ENCODE measurements at regions not wholly inside any gene's neighbourhood (a gene's known extent, or its start where the extent isn't known, plus 50 kb on each side); places are given as distances from the start of the nearest gene placed in this dataset.

- Histone ChIP-seq H3K4me3 (ENCODE audit: insufficient read depth, low read depth, low read length) (no peak overlapping the region), H3K4me1 (ENCODE audit: control insufficient read depth, insufficient read depth, low read length) (no peaks in the 10 kb centered on the region), H3K27me3 (ENCODE audit: control insufficient read depth, insufficient read depth, low read length, poor library complexity, severe bottlenecking) (no peaks in the 10 kb centered on the region), H3K27ac (ENCODE audit: insufficient read depth, low read depth, low read length, poor library complexity, severe bottlenecking) (no peak overlapping the region), H3K9me3 (ENCODE audit: control insufficient read depth, low read length) (no peaks in the 10 kb centered on the region), H3K36me3 (ENCODE audit: control insufficient read depth, insufficient read depth, low read length) (no peaks in the 10 kb centered on the region)
- WGBS, 2 experiments, result 95 to 99% methylated on average over 2 to 3 of the region's 4 CpGs
Measured at GRCh38 chr9:109974918-109975276, 194.9 kb downstream of the PALM2AKAP2 start.

GRCh38 chr9:109975574-109976295 lies 195.7 kb downstream of the PALM2AKAP2 start:
- Histone ChIP-seq H3K27ac (ENCODE audit: insufficient read depth, low read depth, low read length, poor library complexity, severe bottlenecking) (no peak overlapping the region), H3K4me1 (ENCODE audit: control insufficient read depth, insufficient read depth, low read length) (no peaks in the 10 kb centered on the region), H3K27me3 (ENCODE audit: control insufficient read depth, insufficient read depth, low read length, poor library complexity, severe bottlenecking) (no peaks in the 10 kb centered on the region), H3K4me3 (ENCODE audit: insufficient read depth, low read depth, low read length) (no peak overlapping the region), H3K9me3 (ENCODE audit: control insufficient read depth, low read length) (no peaks in the 10 kb centered on the region), H3K36me3 (ENCODE audit: control insufficient read depth, insufficient read depth, low read length) (no peaks in the 10 kb centered on the region)
- 94% methylated on average over 5 of the region's 5 CpGs for WGBS, 2 experiments

GRCh38 chr9:109976303-109976702 lies 196.3 kb downstream of the PALM2AKAP2 start:
- Histone ChIP-seq H3K36me3 (ENCODE audit: control insufficient read depth, insufficient read depth, low read length) (no peaks in the 10 kb centered on the region), H3K4me3 (ENCODE audit: insufficient read depth, low read depth, low read length) (no peak overlapping the region), H3K4me1 (ENCODE audit: control insufficient read depth, insufficient read depth, low read length) (no peaks in the 10 kb centered on the region), H3K27ac (ENCODE audit: insufficient read depth, low read depth, low read length, poor library complexity, severe bottlenecking) (no peak overlapping the region), H3K9me3 (ENCODE audit: control insufficient read depth, low read length) (no peaks in the 10 kb centered on the region), H3K27me3 (ENCODE audit: control insufficient read depth, insufficient read depth, low read length, poor library complexity, severe bottlenecking) (no peaks in the 10 kb centered on the region)

- Histone ChIP-seq H3K27ac (ENCODE audit: insufficient read depth, low read depth, low read length, poor library complexity, severe bottlenecking) (no peak overlapping the region), H3K4me3 (ENCODE audit: insufficient read depth, low read depth, low read length) (no peak overlapping the region), H3K36me3 (ENCODE audit: control insufficient read depth, insufficient read depth, low read length) (no peaks in the 10 kb centered on the region), H3K4me1 (ENCODE audit: control insufficient read depth, insufficient read depth, low read length) (no peaks in the 10 kb centered on the region), H3K9me3 (ENCODE audit: control insufficient read depth, low read length) (no peaks in the 10 kb centered on the region), H3K27me3 (ENCODE audit: control insufficient read depth, insufficient read depth, low read length, poor library complexity, severe bottlenecking) (no peaks in the 10 kb centered on the region)
- WGBS, 2 experiments, result 92 to 97% methylated on average over 2 of the region's 2 CpGs
Measured at GRCh38 chr9:109977521-109977920, 197.5 kb downstream of the PALM2AKAP2 start.

GRCh38 chr9:109981091-109981490 lies 201.1 kb downstream of the PALM2AKAP2 start:
- H3K27ac ChIP-seq (ENCODE audit: insufficient read depth, low read depth, low read length, poor library complexity, severe bottlenecking), result no peak overlapping the region
- H3K9me3 ChIP-seq (ENCODE audit: control insufficient read depth, low read length), result no peaks in the 10 kb centered on the region
- no peak overlapping the region for H3K4me3 ChIP-seq (ENCODE audit: insufficient read depth, low read depth, low read length)
- H3K27me3 ChIP-seq (ENCODE audit: control insufficient read depth, insufficient read depth, low read length, poor library complexity, severe bottlenecking), result no peaks in the 10 kb centered on the region
- no peaks in the 10 kb centered on the region for H3K4me1 ChIP-seq (ENCODE audit: control insufficient read depth, insufficient read depth, low read length)
- 38 to 48% methylated on average over 1 of the region's 1 CpG for WGBS, 2 experiments
- H3K36me3 ChIP-seq (ENCODE audit: control insufficient read depth, insufficient read depth, low read length), result no peaks in the 10 kb centered on the region

GRCh38 chr9:109986521-109986991 lies 206.6 kb downstream of the PALM2AKAP2 start:
- WGBS, 2 experiments, result 92 to 100% methylated on average over 1 of the region's 1 CpG
- no peaks in the 10 kb centered on the region for H3K36me3 ChIP-seq (ENCODE audit: control insufficient read depth, insufficient read depth, low read length)

GRCh38 chr9:109989296-109989695 lies 209.3 kb downstream of the PALM2AKAP2 start:
- 93 to 96% methylated on average over 3 of the region's 3 CpGs for WGBS, 2 experiments
- no peak overlapping the region for H3K4me3 ChIP-seq (ENCODE audit: insufficient read depth, low read depth, low read length)
- no peak overlapping the region for H3K27ac ChIP-seq (ENCODE audit: insufficient read depth, low read depth, low read length, poor library complexity, severe bottlenecking)
- H3K4me1 ChIP-seq (ENCODE audit: control insufficient read depth, insufficient read depth, low read length), result no peaks in the 10 kb centered on the region
- no peaks in the 10 kb centered on the region for H3K36me3 ChIP-seq (ENCODE audit: control insufficient read depth, insufficient read depth, low read length)
- H3K9me3 ChIP-seq (ENCODE audit: control insufficient read depth, low read length), result no peaks in the 10 kb centered on the region
- H3K27me3 ChIP-seq (ENCODE audit: control insufficient read depth, insufficient read depth, low read length, poor library complexity, severe bottlenecking), result no peaks in the 10 kb centered on the region

More at GRCh38 chr9:109986521-109986991, 206.6 kb downstream of the PALM2AKAP2 start:
- Histone ChIP-seq H3K9me3 (ENCODE audit: control insufficient read depth, low read length) (no peaks in the 10 kb centered on the region), H3K27ac (ENCODE audit: insufficient read depth, low read depth, low read length, poor library complexity, severe bottlenecking) (no peak overlapping the region), H3K4me1 (ENCODE audit: control insufficient read depth, insufficient read depth, low read length) (no peaks in the 10 kb centered on the region), H3K4me3 (ENCODE audit: insufficient read depth, low read depth, low read length) (no peak overlapping the region), H3K27me3 (ENCODE audit: control insufficient read depth, insufficient read depth, low read length, poor library complexity, severe bottlenecking) (no peaks in the 10 kb centered on the region)

- H3K4me1 ChIP-seq (ENCODE audit: control insufficient read depth, insufficient read depth, low read length), result no peaks in the 10 kb centered on the region
- H3K27me3 ChIP-seq (ENCODE audit: control insufficient read depth, insufficient read depth, low read length, poor library complexity, severe bottlenecking), result no peaks in the 10 kb centered on the region
- no peaks in the 10 kb centered on the region for H3K9me3 ChIP-seq (ENCODE audit: control insufficient read depth, low read length)
- H3K4me3 ChIP-seq (ENCODE audit: insufficient read depth, low read depth, low read length), result no peak overlapping the region
- no peaks in the 10 kb centered on the region for H3K36me3 ChIP-seq (ENCODE audit: control insufficient read depth, insufficient read depth, low read length)
- H3K27ac ChIP-seq (ENCODE audit: insufficient read depth, low read depth, low read length, poor library complexity, severe bottlenecking), result no peak overlapping the region
- WGBS, 2 experiments, result 94 to 98% methylated on average over 4 of the region's 4 CpGs
Measured at GRCh38 chr9:109990541-109990940, 210.5 kb downstream of the PALM2AKAP2 start.

- H3K4me3 ChIP-seq (ENCODE audit: insufficient read depth, low read depth, low read length), result no peak overlapping the region
- no peaks in the 10 kb centered on the region for H3K36me3 ChIP-seq (ENCODE audit: control insufficient read depth, insufficient read depth, low read length)
- H3K27me3 ChIP-seq (ENCODE audit: control insufficient read depth, insufficient read depth, low read length, poor library complexity, severe bottlenecking), result no peaks in the 10 kb centered on the region
- 88 to 97% methylated on average over 1 of the region's 1 CpG for WGBS, 2 experiments
- no peaks in the 10 kb centered on the region for H3K4me1 ChIP-seq (ENCODE audit: control insufficient read depth, insufficient read depth, low read length)
- no peak overlapping the region for H3K27ac ChIP-seq (ENCODE audit: insufficient read depth, low read depth, low read length, poor library complexity, severe bottlenecking)
- H3K9me3 ChIP-seq (ENCODE audit: control insufficient read depth, low read length), result no peaks in the 10 kb centered on the region
Measured at GRCh38 chr9:109992293-109992692, 212.3 kb downstream of the PALM2AKAP2 start.

GRCh38 chr9:109993250-109993978 lies 213.4 kb downstream of the PALM2AKAP2 start:
- Histone ChIP-seq H3K27me3 (ENCODE audit: control insufficient read depth, insufficient read depth, low read length, poor library complexity, severe bottlenecking) (no peaks in the 10 kb centered on the region), H3K9me3 (ENCODE audit: control insufficient read depth, low read length) (no peaks in the 10 kb centered on the region), H3K4me3 (ENCODE audit: insufficient read depth, low read depth, low read length) (no peak overlapping the region), H3K27ac (ENCODE audit: insufficient read depth, low read depth, low read length, poor library complexity, severe bottlenecking) (no peak overlapping the region), H3K36me3 (ENCODE audit: control insufficient read depth, insufficient read depth, low read length) (no peaks in the 10 kb centered on the region), H3K4me1 (ENCODE audit: control insufficient read depth, insufficient read depth, low read length) (no peaks in the 10 kb centered on the region)
- WGBS, 2 experiments, result 65 to 73% methylated on average over 2 of the region's 2 CpGs

Measured in ectodermal cell (in vitro differentiated cells).